Spleen (tissue), 11 donors: ENCODE measurements at regions not wholly inside any gene's neighbourhood (a gene's known extent, or its start where the extent isn't known, plus 50 kb on each side); places are given as distances from the start of the nearest gene placed in this dataset.

Experiments
- DNase-seq: peaks from one replicate; pipeline ENCODE4 v3.0.0-alpha.2; 2020
- H3K27ac ChIP-seq, 8 donors: fragments of 200-600 bp; sonication (generic) in 7 of 8; 1 replicate in 4 of 8; 2 replicates in 4 of 8; pipeline versions ENCODE4 v1.5.0 to v1.8.0; 2016 to 2021; ENCODE audit warnings: inconsistent platforms in 4 of 8, mild to moderate bottlenecking in 4 of 8, moderate library complexity in 1 of 8
- H3K27me3 ChIP-seq, 7 donors: fragments of 200-600 bp; sonication (generic) in 6 of 7; replicated peaks in 1 of 7; 1 replicate in 4 of 7; 2 replicates in 3 of 7; pipeline versions ENCODE4 v1.5.0 to v1.8.0; 2016 to 2021; ENCODE audit warnings: inconsistent platforms in 3 of 7, mild to moderate bottlenecking in 1 of 7
- H3K36me3 ChIP-seq, 6 donors: fragments of 200-600 bp; sonication (generic) in 5 of 6; 1 replicate in 4 of 6; 2 replicates in 2 of 6; pipeline versions ENCODE4 v1.5.0 to v1.8.0; 2016 to 2021; ENCODE audit warnings: inconsistent platforms in 2 of 6
- H3K4me1 ChIP-seq, 6 donors: fragments of 200-600 bp; sonication (generic) in 5 of 6; 1 replicate in 3 of 6; 2 replicates in 3 of 6; pipeline versions ENCODE4 v1.5.0 to v1.8.0; 2016 to 2021; ENCODE audit warnings: inconsistent platforms in 3 of 6
- H3K4me3 ChIP-seq, 8 donors: fragments of 200-600 bp; sonication (generic) in 7 of 8; 1 replicate in 4 of 8; 2 replicates in 4 of 8; pipeline versions ENCODE4 v1.5.0 to v1.8.0; 2016 to 2021; ENCODE audit warnings: inconsistent platforms in 4 of 8, mild to moderate bottlenecking in 4 of 8, moderate library complexity in 2 of 8
- H3K9me3 ChIP-seq, 8 donors: fragments of 200-600 bp; sonication (generic) in 7 of 8; 1 replicate in 4 of 8; 2 replicates in 4 of 8; pipeline versions ENCODE4 v1.5.0 to v1.8.0; 2016 to 2021; ENCODE audit warnings: inconsistent platforms in 4 of 8
- POLR2A ChIP-seq, 3 donors: fragments of 450-650 bp; IDR thresholded peaks; one replicate each; pipeline ENCODE4 v1.5.1; 2017; ENCODE audit warnings: antibody characterized with exemption in 3 of 3, mild to moderate bottlenecking in 1 of 3
- POLR2AphosphoS5 ChIP-seq, 3 donors: sonication (generic); formaldehyde crosslinking; IDR thresholded peaks; one replicate each; pipeline ENCODE4 v1.5.1; 2017; ENCODE audit warnings: antibody characterized with exemption in 3 of 3
- WGBS, 5 donors: extraction: QIAGEN DNeasy Blood & Tissue Kit in 3 of 5; methylation state at CpG; one replicate each; pipeline versions ENCODE4 v1.1.5 to v1.1.7; 2013 to 2018; 5-methylcytosine and 5-hydroxymethylcytosine counted together
- intact Hi-C: fragments of 100-400 bp; cut with DNase I; formaldehyde crosslinking; loops from one replicate; pipeline ENCODE4 v1.15.0; 2023; ENCODE audit warnings: low total_unique reads
- TF ChIP-seq, protein P1 (sequence below), 11 experiments: fragments of 200-600 bp in 7 of 11; fragments of 450-650 bp in 4 of 11; sonication (generic) in 4 of 11; IDR thresholded peaks in 8 of 11; conservative IDR thresholded peaks in 3 of 11; 1 replicate in 7 of 11; 2 replicates in 4 of 11; pipeline versions ENCODE4 v1.4.0 to v1.8.0; 2016 to 2021; ENCODE audit warnings: antibody characterized with exemption in 11 of 11, inconsistent platforms in 4 of 11, mild to moderate bottlenecking in 1 of 11
- donor health status: healthy with polysubstance abuse.
- donor health status: DM: no; HTN: no; CAD: no; lungs with moderate emphysema.
- donor health status: DM: no; HTN: no; CAD: no.
- donor health status: Bipolar disorder and iron deficiency.
- donor health status: healthy.
- donor health status: DM: no; HTN: no; CAD: no.
- donor health status: DM: yes; HTN: yes; CAD: no.

DNA sequence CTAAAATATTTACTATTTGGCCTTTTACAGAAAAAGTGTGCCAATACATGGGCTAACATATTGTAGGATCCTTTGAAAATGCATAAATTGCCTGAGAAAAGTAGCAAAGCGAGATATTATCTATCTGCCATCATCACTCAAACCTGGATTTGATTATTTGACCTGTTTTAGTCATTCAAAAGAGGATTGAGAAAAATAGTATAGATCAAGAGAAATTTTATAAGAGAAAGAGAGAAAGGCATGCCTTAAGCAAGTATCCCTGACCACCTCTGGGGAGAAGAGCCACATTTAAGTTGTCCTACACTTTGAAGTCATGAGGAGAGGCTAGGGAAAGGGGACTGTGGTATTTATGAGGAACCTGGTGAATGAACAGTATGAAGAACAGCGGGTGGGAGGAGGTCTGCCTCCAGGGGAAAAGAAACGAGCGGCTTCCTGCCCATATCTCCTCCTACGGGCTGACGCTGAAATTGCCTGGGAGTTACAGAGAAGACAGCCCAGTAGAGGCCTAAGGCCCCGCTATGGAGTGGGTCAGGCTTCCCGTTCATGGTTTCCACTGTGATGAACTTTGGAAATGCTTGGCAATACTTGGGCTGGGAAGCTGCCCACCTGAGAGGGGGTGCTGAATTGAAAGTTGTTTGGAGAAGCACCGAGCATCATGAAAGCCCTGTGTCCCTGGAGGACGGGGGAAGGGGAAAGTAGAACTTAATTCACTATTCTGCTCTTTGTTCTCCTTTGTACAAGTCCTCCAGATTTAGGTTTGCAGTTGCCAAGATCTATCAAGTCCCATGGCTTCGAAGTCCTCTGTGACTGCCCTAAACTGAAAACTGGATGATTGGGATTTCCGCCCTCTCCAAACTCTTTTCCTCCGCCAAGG is 106.9 kb upstream of the ACSL4 start:
- intact Hi-C loops: no loop called here
- Histone ChIP-seq H3K4me3 (no peak overlapping the region), H3K9me3 (no peaks in the 10 kb centered on the region), H3K4me1 (no peaks in the 10 kb centered on the region), H3K27me3 (peaks cover 0 to 9% (median 0%) of the 10 kb centered on the region in 7 donors), H3K36me3 (no peaks in the 10 kb centered on the region), H3K27ac (peak overlapping the region in 5 of 8 donors; percentile 15 to 84 (median 74))
- 50 to 58% (median 54%) methylated on average over 13 of the region's 13 CpGs for WGBS, 5 donors
- no peak for DNase-seq
- TF ChIP-seq POLR2AphosphoS5 (IDR thresholded peaks at IDR 0.05): no peak
- no peak for TF ChIP-seq POLR2A (IDR thresholded peaks at IDR 0.05)
- TF ChIP-seq, protein P1, sequence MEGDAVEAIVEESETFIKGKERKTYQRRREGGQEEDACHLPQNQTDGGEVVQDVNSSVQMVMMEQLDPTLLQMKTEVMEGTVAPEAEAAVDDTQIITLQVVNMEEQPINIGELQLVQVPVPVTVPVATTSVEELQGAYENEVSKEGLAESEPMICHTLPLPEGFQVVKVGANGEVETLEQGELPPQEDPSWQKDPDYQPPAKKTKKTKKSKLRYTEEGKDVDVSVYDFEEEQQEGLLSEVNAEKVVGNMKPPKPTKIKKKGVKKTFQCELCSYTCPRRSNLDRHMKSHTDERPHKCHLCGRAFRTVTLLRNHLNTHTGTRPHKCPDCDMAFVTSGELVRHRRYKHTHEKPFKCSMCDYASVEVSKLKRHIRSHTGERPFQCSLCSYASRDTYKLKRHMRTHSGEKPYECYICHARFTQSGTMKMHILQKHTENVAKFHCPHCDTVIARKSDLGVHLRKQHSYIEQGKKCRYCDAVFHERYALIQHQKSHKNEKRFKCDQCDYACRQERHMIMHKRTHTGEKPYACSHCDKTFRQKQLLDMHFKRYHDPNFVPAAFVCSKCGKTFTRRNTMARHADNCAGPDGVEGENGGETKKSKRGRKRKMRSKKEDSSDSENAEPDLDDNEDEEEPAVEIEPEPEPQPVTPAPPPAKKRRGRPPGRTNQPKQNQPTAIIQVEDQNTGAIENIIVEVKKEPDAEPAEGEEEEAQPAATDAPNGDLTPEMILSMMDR (IDR thresholded peaks at IDR 0.05 in 8 of 11, conservative IDR thresholded peaks at IDR 0.05 in 3 of 11): no peak

DNA sequence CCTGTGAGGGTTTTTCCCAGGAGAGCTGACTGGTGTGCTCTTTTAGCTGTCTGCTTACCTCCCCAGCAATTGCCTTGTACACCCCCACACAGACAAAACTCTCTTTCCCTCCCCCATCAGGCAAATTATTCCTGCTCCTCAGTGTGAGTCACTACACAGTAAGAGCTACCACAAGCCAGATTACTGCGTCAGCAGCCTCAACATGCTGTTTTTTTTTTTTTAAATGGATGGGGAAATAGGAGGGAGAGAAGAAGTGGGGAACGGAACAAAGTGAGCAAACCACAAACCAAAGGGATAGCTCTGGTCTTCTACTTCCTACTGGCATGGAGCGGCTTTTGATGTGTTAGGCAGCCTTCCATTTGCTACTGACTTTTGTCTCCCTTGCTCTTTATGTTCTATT is 107.5 kb upstream of the ACSL4 start:
- Histone ChIP-seq H3K4me3 (no peak overlapping the region), H3K4me1 (no peaks in the 10 kb centered on the region), H3K36me3 (no peaks in the 10 kb centered on the region), H3K9me3 (no peaks in the 10 kb centered on the region), H3K27me3 (peaks cover 0 to 9% (median 0%) of the 10 kb centered on the region in 7 donors), H3K27ac (peak overlapping the region in 5 of 8 donors; percentile 15 to 84 (median 74))
- intact Hi-C loops: no loop called here
- no peak for DNase-seq
- TF ChIP-seq POLR2A (IDR thresholded peaks at IDR 0.05) (no peak), POLR2AphosphoS5 (IDR thresholded peaks at IDR 0.05) (peak in 1 of 3 donors; percentile 42)
- TF ChIP-seq, protein P1 (IDR thresholded peaks at IDR 0.05 in 8 of 11, conservative IDR thresholded peaks at IDR 0.05 in 3 of 11): no peak
- 20 to 69% (median 41%) methylated on average over 2 to 3 of the region's 3 CpGs for WGBS, 5 donors

DNA sequence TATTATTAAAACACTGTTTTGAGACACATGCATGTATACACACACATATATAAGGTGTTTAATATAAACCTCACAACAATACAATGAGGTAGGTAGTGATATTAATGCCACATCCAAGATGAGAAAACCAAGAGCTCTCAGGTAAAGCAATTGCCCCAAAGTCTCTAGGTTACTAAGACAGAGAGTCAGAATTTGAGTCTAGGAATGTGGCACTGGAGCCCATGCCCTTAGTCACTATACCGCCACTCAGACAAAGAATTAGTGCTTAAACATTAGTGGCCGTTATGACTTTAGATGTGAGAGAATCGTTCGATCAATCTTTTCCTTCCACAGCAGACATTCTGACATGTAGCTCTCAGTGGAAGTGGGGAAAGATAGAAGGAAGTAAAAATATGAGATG is 108.2 kb upstream of the ACSL4 start:
- Histone ChIP-seq H3K27ac (peak overlapping the region in 4 of 8 donors; percentile 32 to 84 (median 76)), H3K4me3 (no peak overlapping the region), H3K36me3 (no peaks in the 10 kb centered on the region), H3K4me1 (no peaks in the 10 kb centered on the region), H3K9me3 (no peaks in the 10 kb centered on the region), H3K27me3 (peaks cover 0 to 9% (median 0%) of the 10 kb centered on the region in 7 donors)
- TF ChIP-seq POLR2AphosphoS5 (IDR thresholded peaks at IDR 0.05): no peak
- no peak for DNase-seq
- intact Hi-C loops: no loop called here
- 82 to 89% (median 88%) methylated on average over 4 of the region's 4 CpGs for WGBS, 5 donors

DNA sequence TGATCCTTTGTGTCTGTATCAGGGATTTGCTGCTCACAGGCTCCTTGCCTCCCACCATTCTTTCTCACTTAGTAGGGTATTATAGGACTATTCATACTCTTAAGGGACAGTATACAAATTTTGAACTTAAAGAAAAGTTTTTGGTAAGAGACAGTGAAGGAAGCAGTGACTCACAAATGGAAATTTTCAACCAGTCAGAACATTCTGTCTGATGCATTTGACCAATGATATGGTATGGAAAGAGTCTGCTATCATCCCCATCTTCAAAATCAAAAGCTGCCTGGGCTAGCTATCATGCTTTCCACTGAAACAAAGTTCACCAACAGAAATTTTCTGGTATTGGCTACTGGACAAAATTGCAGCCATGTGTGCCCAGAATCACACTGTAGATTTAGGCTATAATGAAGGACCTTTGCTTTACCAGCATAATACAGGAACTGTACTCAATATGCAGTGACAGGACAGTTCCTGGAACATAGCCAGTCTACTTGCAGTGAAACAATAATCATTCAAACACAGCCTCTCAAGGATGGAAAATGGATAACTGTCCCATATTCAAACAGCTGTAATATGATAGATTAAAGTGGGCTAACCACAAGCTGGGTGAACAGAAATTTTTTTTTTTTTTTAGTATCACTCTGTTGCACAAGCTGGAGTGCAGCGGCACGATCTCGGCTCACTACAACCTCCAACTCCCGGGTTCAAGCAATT is 109.0 kb upstream of the ACSL4 start:
- Histone ChIP-seq H3K27ac (peak overlapping the region in 3 of 8 donors; percentile 32 to 84 (median 74)), H3K4me3 (no peak overlapping the region), H3K9me3 (no peaks in the 10 kb centered on the region), H3K36me3 (no peaks in the 10 kb centered on the region), H3K4me1 (no peaks in the 10 kb centered on the region), H3K27me3 (peaks cover 0 to 9% (median 0%) of the 10 kb centered on the region in 7 donors)
- DNase-seq: no peak
- 55 to 90% (median 77%) methylated on average over 4 of the region's 4 CpGs for WGBS, 5 donors
- TF ChIP-seq, protein P1 (IDR thresholded peaks at IDR 0.05 in 8 of 11, conservative IDR thresholded peaks at IDR 0.05 in 3 of 11): no peak
- TF ChIP-seq POLR2A (IDR thresholded peaks at IDR 0.05) (no peak), POLR2AphosphoS5 (IDR thresholded peaks at IDR 0.05) (no peak)
- intact Hi-C loops: no loop called here
